Neural cell (in vitro differentiated cells): ENCODE measurements at regions not wholly inside any gene's neighbourhood (a gene's known extent, or its start where the extent isn't known, plus 50 kb on each side); places are given as distances from the start of the nearest gene placed in this dataset.

ENCODE experiments used
- H2AFZ ChIP-seq: fragments of 200-600, 300-800 bp; sonication (generic), shearing (Covaris generic); 2 replicates; pipeline ENCODE4 v1.6.0; 2014; ENCODE audit warnings: low read depth, mild to moderate bottlenecking, antibody characterized with exemption, low read length, moderate library complexity
- H3F3A ChIP-seq: fragments of 200-600 bp; shearing (Covaris generic); 2 replicates; pipeline ENCODE4 v1.6.1; 2016; ENCODE audit warnings: mild to moderate bottlenecking, moderate library complexity, mixed read lengths, antibody characterized with exemption, low read length; ENCODE audit not compliant: insufficient read depth, poor library complexity, severe bottlenecking
- H3K27ac ChIP-seq: fragments of 200-600, 300-800 bp; sonication (generic), shearing (Covaris generic); 2 replicates; pipeline ENCODE4 v1.5.1; 2014; ENCODE audit warnings: mild to moderate bottlenecking, low read length, moderate library complexity
- H3K27me3 ChIP-seq: fragments of 300-800, 200-600 bp; sonication (generic), shearing (Covaris generic); 2 replicates; pipeline ENCODE4 v1.6.0; 2014; ENCODE audit warnings: mild to moderate bottlenecking, low read depth, low read length, moderate library complexity; ENCODE audit not compliant: insufficient read depth
- H3K36me3 ChIP-seq: fragments of 300-800, 200-600 bp; sonication (generic), shearing (Covaris generic); 2 replicates; pipeline ENCODE4 v1.5.1; 2014; ENCODE audit warnings: mild to moderate bottlenecking, antibody characterized with exemption, low read length, moderate library complexity; ENCODE audit not compliant: insufficient read depth
- H3K4me2 ChIP-seq: fragments of 300-800, 200-600 bp; sonication (generic), shearing (Covaris generic); 2 replicates; pipeline ENCODE4 v1.6.0; 2014; ENCODE audit warnings: mild to moderate bottlenecking, low read length
- H3K4me3 ChIP-seq: fragments of 300-800, 200-600 bp; sonication (generic), shearing (Covaris generic); 2 replicates; pipeline ENCODE4 v1.5.1; 2014; ENCODE audit warnings: mild to moderate bottlenecking, low read length, moderate library complexity
- H3K79me2 ChIP-seq: fragments of 200-600 bp; shearing (Covaris generic); replicated peaks from 2 replicates; pipeline ENCODE4 v1.6.0; 2014; ENCODE audit warnings: mild to moderate bottlenecking, low read length, moderate library complexity; ENCODE audit not compliant: insufficient read depth
- H3K9ac ChIP-seq: fragments of 300-800, 200-600 bp; sonication (generic), shearing (Covaris generic); 2 replicates; pipeline ENCODE4 v1.6.1; 2016; ENCODE audit warnings: mild to moderate bottlenecking, low read length, mixed read lengths
- H3K9me2 ChIP-seq: fragments of 200-600 bp; shearing (Covaris generic); 2 replicates; pipeline ENCODE4 v1.6.1; 2016; ENCODE audit warnings: mild to moderate bottlenecking, low read length, mixed read lengths; ENCODE audit not compliant: insufficient read depth
- H3K9me3 ChIP-seq: fragments of 200-600, 300-800 bp; sonication (generic), shearing (Covaris generic); 2 replicates; pipeline ENCODE4 v1.6.1; 2016; ENCODE audit warnings: mild to moderate bottlenecking, mixed run types, low read length, moderate library complexity, mixed read lengths
- H4K20me1 ChIP-seq: fragments of 200-600 bp; shearing (Covaris generic); 2 replicates; pipeline ENCODE4 v1.6.1; 2016; ENCODE audit warnings: mild to moderate bottlenecking, mixed run types; ENCODE audit not compliant: insufficient read depth
- EP300 ChIP-seq: fragments of 450-650 bp; conservative IDR thresholded peaks from 2 replicates; pipeline ENCODE4 v1.6.1; 2014; ENCODE audit warnings: antibody characterized with exemption, mild to moderate bottlenecking, moderate library complexity; ENCODE audit not compliant: poor library complexity, severe bottlenecking
- EZH2 ChIP-seq: fragments of 200-600, 300-800 bp; shearing (Covaris generic), sonication (generic); IDR thresholded peaks from 2 replicates; pipeline ENCODE4 v1.6.1; 2014; ENCODE audit warnings: antibody characterized with exemption, low read length, borderline replicate concordance, mild to moderate bottlenecking; ENCODE audit not compliant: insufficient read depth, poor library complexity, severe bottlenecking
- MXI1 ChIP-seq: fragments of 450-650 bp; conservative IDR thresholded peaks from 2 replicates; pipeline ENCODE4 v1.6.1; 2014; ENCODE audit warnings: antibody characterized with exemption, mild to moderate bottlenecking; ENCODE audit not compliant: poor library complexity, severe bottlenecking
- POLR2AphosphoS5 ChIP-seq: IDR thresholded peaks from 2 replicates; pipeline ENCODE4 v1.6.1; 2012
- RAD21 ChIP-seq: fragments of 450-650 bp; conservative IDR thresholded peaks from 2 replicates; pipeline ENCODE4 v1.6.1; 2014; ENCODE audit warnings: antibody characterized with exemption, mild to moderate bottlenecking, moderate library complexity
- SMC3 ChIP-seq: fragments of 450-650 bp; conservative IDR thresholded peaks from 2 replicates; pipeline ENCODE4 v1.6.1; 2014; ENCODE audit warnings: antibody characterized with exemption, mild to moderate bottlenecking, moderate library complexity; ENCODE audit not compliant: poor library complexity
- TAF1 ChIP-seq: IDR thresholded peaks from 2 replicates; pipeline ENCODE4 v1.6.1; 2012; ENCODE audit warnings: low read depth
- TF ChIP-seq, protein P1 (sequence below): fragments of 450-650 bp; IDR thresholded peaks from 2 replicates; pipeline ENCODE4 v1.5.1; 2014; ENCODE audit warnings: antibody characterized with exemption, mild to moderate bottlenecking, moderate library complexity; ENCODE audit not compliant: poor library complexity, severe bottlenecking
- TF ChIP-seq, protein P2 (sequence below): IDR thresholded peaks from 2 replicates; pipeline ENCODE4 v1.6.1; 2012; ENCODE audit warnings: borderline replicate concordance

DNA sequence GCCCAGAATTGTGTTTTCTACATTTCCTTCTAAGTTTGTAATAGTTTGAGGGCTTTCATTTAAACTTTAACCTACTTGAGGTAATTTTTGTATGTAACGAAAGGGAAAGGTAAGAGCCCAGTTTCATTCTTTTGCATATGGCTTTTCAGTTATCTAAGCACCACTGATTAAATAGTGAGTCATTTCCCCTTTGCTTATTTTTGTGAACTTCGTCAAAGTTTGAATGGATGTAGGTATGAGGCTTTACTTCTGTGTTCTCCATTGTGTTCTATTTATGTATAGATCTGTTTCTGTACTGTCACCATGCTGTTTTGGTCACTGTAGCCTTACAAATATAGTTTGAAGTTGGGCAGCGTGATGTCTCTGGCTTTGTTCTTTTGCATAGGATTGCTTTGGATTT lies 944.8 kb upstream of the CNTNAP5 start:
- Histone ChIP-seq H3K9me2 (no peaks in the 10 kb centered on the region), H3K4me3 (no peak overlapping the region), H3K36me3 (no peaks in the 10 kb centered on the region), H3K27me3 (no peaks in the 10 kb centered on the region), H2AFZ (no peak overlapping the region), H4K20me1 (no peaks in the 10 kb centered on the region), H3K9me3 (no peaks in the 10 kb centered on the region), H3K4me2 (no peak overlapping the region), H3K9ac (no peak overlapping the region), H3F3A (no peaks in the 10 kb centered on the region), H3K79me2 (no peaks in the 10 kb centered on the region), H3K27ac (no peak overlapping the region)
- TF ChIP-seq, protein P1, sequence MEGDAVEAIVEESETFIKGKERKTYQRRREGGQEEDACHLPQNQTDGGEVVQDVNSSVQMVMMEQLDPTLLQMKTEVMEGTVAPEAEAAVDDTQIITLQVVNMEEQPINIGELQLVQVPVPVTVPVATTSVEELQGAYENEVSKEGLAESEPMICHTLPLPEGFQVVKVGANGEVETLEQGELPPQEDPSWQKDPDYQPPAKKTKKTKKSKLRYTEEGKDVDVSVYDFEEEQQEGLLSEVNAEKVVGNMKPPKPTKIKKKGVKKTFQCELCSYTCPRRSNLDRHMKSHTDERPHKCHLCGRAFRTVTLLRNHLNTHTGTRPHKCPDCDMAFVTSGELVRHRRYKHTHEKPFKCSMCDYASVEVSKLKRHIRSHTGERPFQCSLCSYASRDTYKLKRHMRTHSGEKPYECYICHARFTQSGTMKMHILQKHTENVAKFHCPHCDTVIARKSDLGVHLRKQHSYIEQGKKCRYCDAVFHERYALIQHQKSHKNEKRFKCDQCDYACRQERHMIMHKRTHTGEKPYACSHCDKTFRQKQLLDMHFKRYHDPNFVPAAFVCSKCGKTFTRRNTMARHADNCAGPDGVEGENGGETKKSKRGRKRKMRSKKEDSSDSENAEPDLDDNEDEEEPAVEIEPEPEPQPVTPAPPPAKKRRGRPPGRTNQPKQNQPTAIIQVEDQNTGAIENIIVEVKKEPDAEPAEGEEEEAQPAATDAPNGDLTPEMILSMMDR, result no peak
- TF ChIP-seq MXI1 (no peak), RAD21 (no peak), POLR2AphosphoS5 (no peak)
- TF ChIP-seq, protein P2, sequence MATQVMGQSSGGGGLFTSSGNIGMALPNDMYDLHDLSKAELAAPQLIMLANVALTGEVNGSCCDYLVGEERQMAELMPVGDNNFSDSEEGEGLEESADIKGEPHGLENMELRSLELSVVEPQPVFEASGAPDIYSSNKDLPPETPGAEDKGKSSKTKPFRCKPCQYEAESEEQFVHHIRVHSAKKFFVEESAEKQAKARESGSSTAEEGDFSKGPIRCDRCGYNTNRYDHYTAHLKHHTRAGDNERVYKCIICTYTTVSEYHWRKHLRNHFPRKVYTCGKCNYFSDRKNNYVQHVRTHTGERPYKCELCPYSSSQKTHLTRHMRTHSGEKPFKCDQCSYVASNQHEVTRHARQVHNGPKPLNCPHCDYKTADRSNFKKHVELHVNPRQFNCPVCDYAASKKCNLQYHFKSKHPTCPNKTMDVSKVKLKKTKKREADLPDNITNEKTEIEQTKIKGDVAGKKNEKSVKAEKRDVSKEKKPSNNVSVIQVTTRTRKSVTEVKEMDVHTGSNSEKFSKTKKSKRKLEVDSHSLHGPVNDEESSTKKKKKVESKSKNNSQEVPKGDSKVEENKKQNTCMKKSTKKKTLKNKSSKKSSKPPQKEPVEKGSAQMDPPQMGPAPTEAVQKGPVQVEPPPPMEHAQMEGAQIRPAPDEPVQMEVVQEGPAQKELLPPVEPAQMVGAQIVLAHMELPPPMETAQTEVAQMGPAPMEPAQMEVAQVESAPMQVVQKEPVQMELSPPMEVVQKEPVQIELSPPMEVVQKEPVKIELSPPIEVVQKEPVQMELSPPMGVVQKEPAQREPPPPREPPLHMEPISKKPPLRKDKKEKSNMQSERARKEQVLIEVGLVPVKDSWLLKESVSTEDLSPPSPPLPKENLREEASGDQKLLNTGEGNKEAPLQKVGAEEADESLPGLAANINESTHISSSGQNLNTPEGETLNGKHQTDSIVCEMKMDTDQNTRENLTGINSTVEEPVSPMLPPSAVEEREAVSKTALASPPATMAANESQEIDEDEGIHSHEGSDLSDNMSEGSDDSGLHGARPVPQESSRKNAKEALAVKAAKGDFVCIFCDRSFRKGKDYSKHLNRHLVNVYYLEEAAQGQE, result no peak

DNA sequence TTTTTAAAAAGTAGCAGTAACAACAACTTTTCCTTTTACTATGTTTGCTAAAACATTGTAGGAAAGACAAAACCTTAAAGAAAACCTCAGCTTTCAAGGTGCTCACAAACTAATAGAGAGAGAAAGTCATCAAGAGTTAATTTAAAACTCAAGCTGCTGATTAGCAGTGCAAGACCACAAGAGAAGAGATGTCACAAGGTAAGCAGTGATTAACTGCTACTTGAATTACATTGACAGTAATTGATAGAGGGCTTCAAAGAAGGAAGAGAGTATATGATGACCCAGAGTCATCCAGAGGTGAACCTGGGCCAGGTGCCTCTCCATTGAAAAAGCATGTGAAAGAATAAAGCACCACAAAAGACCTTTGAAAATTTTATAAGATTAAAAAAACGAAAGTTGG lies 939.6 kb upstream of the CNTNAP5 start:
- H3K27ac ChIP-seq, result no peak overlapping the region
- no peak overlapping the region for H3K9ac ChIP-seq
- no peak overlapping the region for H3K4me3 ChIP-seq
- no peak for TF ChIP-seq POLR2AphosphoS5
- TF ChIP-seq SMC3, result no peak
- TF ChIP-seq, protein P2, result no peak
- TF ChIP-seq EP300, result no peak
- TF ChIP-seq, protein P1, result no peak
- TF ChIP-seq EZH2, result no peak
- no peak for TF ChIP-seq RAD21
- no peak for TF ChIP-seq MXI1
- TF ChIP-seq TAF1, result no peak
- no peaks in the 10 kb centered on the region for H3K79me2 ChIP-seq
- H3K9me3 ChIP-seq, result no peaks in the 10 kb centered on the region
- H3K9me2 ChIP-seq, result no peaks in the 10 kb centered on the region
- H3K36me3 ChIP-seq, result no peaks in the 10 kb centered on the region
- no peaks in the 10 kb centered on the region for H3F3A ChIP-seq
- H3K4me2 ChIP-seq, result no peak overlapping the region
- no peaks in the 10 kb centered on the region for H4K20me1 ChIP-seq
- no peak overlapping the region for H2AFZ ChIP-seq
- no peaks in the 10 kb centered on the region for H3K27me3 ChIP-seq
